ENCODE measurements at regions not wholly inside any gene's neighbourhood (a gene's known extent, or its start where the extent isn't known, plus 50 kb on each side); places are given as distances from the start of the nearest gene placed in this dataset.

GRCh38 chrY:14997496-14997895 is 473.2 kb downstream of the NLGN4Y start:
- no peak for ATAC-seq
- no peak for DNase-seq
- in situ Hi-C loops (cut with MboI; ENCODE audit: low sequenced_read_pairs in 4 of 4) = no loop called here
- no peaks in the 10 kb centered on the region for H3K36me3 ChIP-seq
- H3K4me3 ChIP-seq = no peak overlapping the region
- TF ChIP-seq POLR2A (IDR thresholded peaks at IDR 0.05) (no peak), CTCF (IDR thresholded peaks at IDR 0.05 in 4 of 5, conservative IDR thresholded peaks at IDR 0.05 in 1 of 5) (no peak)
- H3K4me1 ChIP-seq = no peaks in the 10 kb centered on the region
- intact Hi-C loops (cut with DNase I; ENCODE audit: low total_unique reads) = no loop called here
- H3K27ac ChIP-seq = no peak overlapping the region
- no peaks in the 10 kb centered on the region for H3K9me3 ChIP-seq
- H3K27me3 ChIP-seq = no peaks in the 10 kb centered on the region

- ATAC-seq (no peak), DNase-seq (no peak)
- no peaks in the 10 kb centered on the region for H3K36me3 ChIP-seq
- no peaks in the 10 kb centered on the region for H3K4me1 ChIP-seq
- H3K4me3 ChIP-seq = no peak overlapping the region
- H3K9me3 ChIP-seq = no peaks in the 10 kb centered on the region
- no peak overlapping the region for H3K27ac ChIP-seq
- in situ Hi-C loops (cut with MboI; ENCODE audit: low sequenced_read_pairs in 4 of 4) (loop anchor here in 1 of 4 donors (25.0 kb wide), 1 partner anchor 112 kb away; no protein-coding TSS in a partner anchor), intact Hi-C loops (cut with DNase I; ENCODE audit: low total_unique reads) (no loop called here)
- no peak for TF ChIP-seq POLR2A (IDR thresholded peaks at IDR 0.05)
- TF ChIP-seq CTCF (IDR thresholded peaks at IDR 0.05 in 4 of 5, conservative IDR thresholded peaks at IDR 0.05 in 1 of 5) = no peak
- no peaks in the 10 kb centered on the region for H3K27me3 ChIP-seq
These were observed 475.7 kb downstream of the NLGN4Y start for GRCh38 chrY:15000013-15000412.

Measured in gastrocnemius medialis (tissue), 4 donors.